ENCODE measurements at regions not wholly inside any gene's neighbourhood (a gene's known extent, or its start where the extent isn't known, plus 50 kb on each side); places are given as distances from the start of the nearest gene placed in this dataset.
A peak's percentile ranks its signal among the peaks of the same experiment; 100 is the strongest.
"Not testable (repeated sequence)": the region's sequence is repeated elsewhere in the genome, so short reads cannot be mapped to it uniquely, and the experiment has no call there.

DNA sequence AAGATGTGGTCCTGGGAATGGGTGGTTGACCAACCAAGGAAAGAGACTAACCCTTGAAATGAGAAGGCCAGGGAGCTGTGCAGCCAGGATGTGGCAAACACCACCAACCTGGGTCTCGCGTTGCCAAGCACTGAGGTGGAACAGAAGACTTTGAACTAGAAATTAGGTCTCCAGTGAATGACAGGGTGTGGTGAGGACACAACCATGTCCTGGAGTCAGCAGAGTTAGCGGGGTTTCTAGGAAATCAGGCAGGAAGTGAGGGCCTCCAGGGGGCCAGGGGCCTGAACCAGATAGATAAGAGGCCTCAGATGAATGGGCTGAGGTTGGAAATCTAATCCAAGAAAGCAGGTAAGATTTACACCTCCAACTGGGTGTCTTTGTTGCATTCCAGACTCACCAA lies 353.3 kb upstream of the ARID1B start:
- DNase-seq (ENCODE audit: low read depth) = no peak
- TF ChIP-seq, protein P1, sequence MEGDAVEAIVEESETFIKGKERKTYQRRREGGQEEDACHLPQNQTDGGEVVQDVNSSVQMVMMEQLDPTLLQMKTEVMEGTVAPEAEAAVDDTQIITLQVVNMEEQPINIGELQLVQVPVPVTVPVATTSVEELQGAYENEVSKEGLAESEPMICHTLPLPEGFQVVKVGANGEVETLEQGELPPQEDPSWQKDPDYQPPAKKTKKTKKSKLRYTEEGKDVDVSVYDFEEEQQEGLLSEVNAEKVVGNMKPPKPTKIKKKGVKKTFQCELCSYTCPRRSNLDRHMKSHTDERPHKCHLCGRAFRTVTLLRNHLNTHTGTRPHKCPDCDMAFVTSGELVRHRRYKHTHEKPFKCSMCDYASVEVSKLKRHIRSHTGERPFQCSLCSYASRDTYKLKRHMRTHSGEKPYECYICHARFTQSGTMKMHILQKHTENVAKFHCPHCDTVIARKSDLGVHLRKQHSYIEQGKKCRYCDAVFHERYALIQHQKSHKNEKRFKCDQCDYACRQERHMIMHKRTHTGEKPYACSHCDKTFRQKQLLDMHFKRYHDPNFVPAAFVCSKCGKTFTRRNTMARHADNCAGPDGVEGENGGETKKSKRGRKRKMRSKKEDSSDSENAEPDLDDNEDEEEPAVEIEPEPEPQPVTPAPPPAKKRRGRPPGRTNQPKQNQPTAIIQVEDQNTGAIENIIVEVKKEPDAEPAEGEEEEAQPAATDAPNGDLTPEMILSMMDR (IDR thresholded peaks at IDR 0.05; ENCODE audit: control insufficient read depth, extremely low read depth, insufficient read depth) = no peak
- H3K4me3 ChIP-seq (ENCODE audit: low read depth, low read length) = no peak overlapping the region

DNA sequence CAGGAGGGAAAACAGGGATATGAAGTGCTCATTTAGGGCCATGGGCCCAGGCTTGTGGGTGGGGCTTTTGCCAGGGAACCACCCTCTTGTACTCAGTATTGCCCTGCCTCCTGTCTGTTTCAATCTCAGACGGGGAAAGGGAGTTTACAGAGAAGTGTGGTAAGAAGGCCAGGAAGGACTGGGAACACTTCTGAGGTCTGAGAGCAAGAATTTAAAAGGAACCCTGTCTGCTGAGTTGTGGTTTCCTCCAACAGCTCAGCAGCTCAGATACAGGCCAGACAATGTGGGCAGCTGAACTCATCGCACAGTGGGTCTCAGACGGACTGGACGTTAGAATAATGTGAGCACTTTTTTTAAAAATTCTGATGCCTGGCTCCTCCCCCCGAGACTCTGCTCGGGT lies 354.1 kb upstream of the ARID1B start:
- H3K4me3 ChIP-seq (ENCODE audit: low read depth, low read length) = no peak overlapping the region
- DNase-seq (ENCODE audit: low read depth) = no peak
- TF ChIP-seq, protein P1 (IDR thresholded peaks at IDR 0.05; ENCODE audit: control insufficient read depth, extremely low read depth, insufficient read depth) = no peak

DNA sequence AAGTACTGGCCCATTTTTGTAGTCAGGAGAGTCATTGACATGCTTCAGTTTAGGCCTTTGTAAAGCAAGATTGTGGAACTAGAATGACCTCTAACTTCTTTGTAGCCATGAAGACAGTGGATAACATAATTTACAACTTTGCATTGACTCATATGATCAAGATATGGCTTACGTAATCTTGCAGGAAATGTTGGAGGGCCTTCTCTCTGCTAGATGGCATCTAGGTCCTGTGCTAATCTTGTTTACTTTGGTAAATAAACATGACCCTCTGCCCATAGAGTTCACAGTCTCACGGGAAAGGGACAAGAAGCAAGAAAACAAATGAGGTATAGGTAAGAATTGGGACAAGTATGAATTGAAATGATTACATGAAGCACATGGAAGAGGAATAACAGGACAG lies 355.2 kb upstream of the ARID1B start:
- H3K4me3 ChIP-seq (ENCODE audit: low read depth, low read length) = no peak overlapping the region
- TF ChIP-seq, protein P1 (IDR thresholded peaks at IDR 0.05; ENCODE audit: control insufficient read depth, extremely low read depth, insufficient read depth) = no peak
- DNase-seq (ENCODE audit: low read depth) = peak; percentile 66

DNA sequence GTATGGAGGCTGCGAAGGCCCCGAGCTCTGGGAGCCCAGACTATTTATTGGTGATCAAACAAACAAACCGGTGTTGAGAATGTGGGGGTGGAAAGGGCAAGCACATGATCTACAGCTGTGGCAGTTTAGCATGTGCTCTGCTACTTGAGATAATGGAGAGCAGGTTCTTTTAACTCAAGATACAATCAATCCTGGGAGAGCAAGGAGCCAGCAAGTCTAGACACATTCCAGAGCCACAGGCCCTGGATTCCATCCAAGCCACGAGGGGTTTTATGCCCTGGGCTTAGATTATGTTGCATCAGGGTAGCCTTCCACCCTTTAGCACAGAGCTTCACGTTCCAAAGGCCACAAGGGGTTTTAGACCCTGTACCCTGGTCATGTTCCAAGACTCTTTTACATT lies 355.9 kb upstream of the ARID1B start:
- H3K4me3 ChIP-seq (ENCODE audit: low read depth, low read length); DNase-seq (ENCODE audit: low read depth): not testable (repeated sequence)

DNA sequence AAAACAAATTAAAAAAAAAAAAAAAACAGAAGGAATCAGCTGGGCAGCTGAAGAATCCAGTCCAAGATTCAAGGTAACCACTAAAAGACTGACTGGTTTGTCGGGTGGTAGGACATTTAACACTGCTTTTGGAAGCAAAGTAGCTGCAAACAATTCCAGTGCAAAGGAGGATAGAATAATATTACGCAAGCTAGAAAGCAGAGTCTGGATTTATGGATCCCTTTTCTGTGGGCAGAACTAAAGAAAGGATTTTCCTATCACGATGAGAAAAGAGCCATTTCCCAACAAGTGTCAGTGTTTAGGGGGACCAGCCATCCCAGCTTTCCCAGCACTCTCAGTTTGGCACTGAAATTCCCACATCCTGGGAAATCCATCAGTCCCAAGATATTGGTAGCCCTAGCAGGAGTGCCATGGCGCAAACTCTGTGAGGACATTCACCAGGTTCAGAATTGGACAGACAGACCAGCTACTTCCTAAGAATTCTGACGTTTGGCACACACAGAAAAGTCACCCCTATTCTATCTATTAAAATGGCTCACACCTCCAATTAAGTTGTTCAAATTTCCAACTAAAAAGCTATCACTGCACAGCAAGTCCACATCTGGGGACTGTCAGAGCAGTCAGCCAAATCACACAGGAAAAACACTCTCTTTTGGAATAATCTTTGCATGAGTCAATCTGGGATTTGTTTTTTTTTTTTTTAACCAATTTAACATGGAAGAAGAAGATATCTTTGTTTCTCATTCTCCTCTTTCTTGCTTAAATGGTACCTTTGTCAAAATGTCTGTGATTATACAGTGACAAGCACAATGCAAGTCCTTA lies 356.8 kb upstream of the ARID1B start:
- H3K4me3 ChIP-seq (ENCODE audit: low read depth, low read length) = no peak overlapping the region
- no peak for DNase-seq (ENCODE audit: low read depth)
- TF ChIP-seq, protein P1 (IDR thresholded peaks at IDR 0.05; ENCODE audit: control insufficient read depth, extremely low read depth, insufficient read depth) = no peak

DNA sequence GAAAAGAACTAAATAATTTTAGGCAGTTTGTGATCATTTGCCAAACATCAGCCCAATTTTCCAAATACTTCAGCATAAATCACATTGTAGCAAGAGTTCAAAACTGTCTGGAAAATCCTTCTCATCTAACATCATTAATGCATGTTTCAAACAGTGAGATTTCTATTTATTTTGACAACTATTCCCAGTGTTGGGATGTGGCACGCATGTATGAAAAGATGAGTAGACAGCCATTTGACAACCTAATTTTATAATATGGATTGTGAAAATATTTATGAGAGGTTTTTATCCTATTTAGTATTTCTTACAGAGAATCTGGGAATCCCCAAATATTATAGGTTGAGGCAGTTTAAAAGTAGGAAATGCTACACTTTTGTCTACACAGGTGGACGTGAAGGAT lies 357.6 kb upstream of the ARID1B start:
- DNase-seq (ENCODE audit: low read depth) = no peak
- no peak overlapping the region for H3K4me3 ChIP-seq (ENCODE audit: low read depth, low read length)
- TF ChIP-seq, protein P1 (IDR thresholded peaks at IDR 0.05; ENCODE audit: control insufficient read depth, extremely low read depth, insufficient read depth) = no peak

GRCh38 chr6:156418253-156418652 lies 358.9 kb upstream of the ARID1B start:
- H3K4me3 ChIP-seq (ENCODE audit: low read depth, low read length) = no peak overlapping the region
- TF ChIP-seq, protein P1 (IDR thresholded peaks at IDR 0.05; ENCODE audit: control insufficient read depth, extremely low read depth, insufficient read depth) = no peak
- DNase-seq (ENCODE audit: low read depth) = no peak

Data from LNCaP clone FGC (cell line).